HCT116 (cell line): ENCODE measurements at regions not wholly inside any gene's neighbourhood (a gene's known extent, or its start where the extent isn't known, plus 50 kb on each side); places are given as distances from the start of the nearest gene placed in this dataset.

ENCODE experiments used
- ATAC-seq: fragments of 200-7000 bp; cut with Tn5 transposase; 2 replicates; pipeline ENCODE4 v1.9.1; 2020; ENCODE audit warnings: mild to moderate bottlenecking, moderate library complexity
- BruUV-seq: library from RNA; stranded (reverse); fragments of 400-500 nt; replicated peaks from 2 replicates; lab custom pipeline; 2021; lab: Mats Ljungman, UMichigan
- CTCF ChIA-PET: fragments of 300-600 bp; sonication (Branson Sonifier 250); formaldehyde crosslinking; loops from one replicate; lab custom pipeline; 2021; ENCODE audit warnings: antibody characterized with exemption; lab: Charles Lee
- POLR2A ChIA-PET: fragments of 300-600, 350-600 bp; sonication (Branson Sonifier 250); formaldehyde crosslinking; loops from one replicate; lab custom pipeline; 2021; ENCODE audit warnings: antibody characterized with exemption; lab: Charles Lee
- RAD21 ChIA-PET, 2 experiments: fragments of 300-600 bp; sonication (Branson Sonifier 250); formaldehyde crosslinking; loops; one replicate each; lab custom pipeline; 2023; ENCODE audit warnings: low total read pairs in 2 of 2; ENCODE audit not compliant: uncharacterized antibody in 2 of 2, unreplicated experiment in 2 of 2, low non-redundant PET in 1 of 2; lab: Charles Lee
- DNase-seq: peaks from one replicate; pipeline ENCODE4 v3.0.0-alpha.2; 2010; ENCODE audit warnings: low read depth, low spot score
- H2AFZ ChIP-seq: fragments of 200-600 bp; shearing (Covaris generic), sonication (generic); 2 replicates; pipeline ENCODE4 v1.6.1; 2017; ENCODE audit warnings: low read depth, mixed run types, mixed read lengths, antibody characterized with exemption, low read length; ENCODE audit not compliant: poor library complexity, severe bottlenecking
- H3K27ac ChIP-seq: 2 replicates; pipeline ENCODE4 v1.5.1; 2012; ENCODE audit warnings: low read depth, low read length
- H3K27me3 ChIP-seq: fragments of 200-600 bp; sonication (generic); 2 replicates; pipeline ENCODE4 v1.6.1; 2016; ENCODE audit warnings: mixed run types, low read length, mixed read lengths; ENCODE audit not compliant: insufficient read depth
- H3K36me3 ChIP-seq, 2 experiments: fragments of 200-500 bp in 1 of 2; fragments of 200-600 bp in 1 of 2; sonication (Bioruptor generic) in 1 of 2; sonication (generic) in 1 of 2; 2 replicates each; pipeline versions ENCODE4 v1.5.1 to v1.6.1; 2014 to 2016; ENCODE audit warnings: low read length in 2 of 2, inconsistent platforms in 1 of 2, mixed read lengths in 1 of 2, mixed run types in 1 of 2; ENCODE audit not compliant: insufficient read depth in 2 of 2, control insufficient read depth in 1 of 2
- H3K4me1 ChIP-seq, 2 experiments: fragments of 200-600 bp in 1 of 2; sonication (generic) in 1 of 2; 2 replicates each; pipeline versions ENCODE4 v1.5.1 to v1.6.1; 2012 to 2017; ENCODE audit warnings: low read length in 2 of 2, inconsistent platforms in 1 of 2, mild to moderate bottlenecking in 1 of 2, mixed read lengths in 1 of 2, mixed run types in 1 of 2, moderate library complexity in 1 of 2; ENCODE audit not compliant: insufficient read depth in 2 of 2, control insufficient read depth in 1 of 2
- H3K4me2 ChIP-seq: fragments of 200-600 bp; sonication (generic); 2 replicates; pipeline ENCODE4 v1.6.1; 2017; ENCODE audit warnings: mixed run types, low read length, mixed read lengths
- H3K4me3 ChIP-seq, 2 experiments: fragments of 200-600 bp in 1 of 2; sonication (generic) in 1 of 2; replicated peaks in 1 of 2; 2 replicates each; pipeline ENCODE4 v1.5.1; 2011 to 2016; ENCODE audit warnings: low read length in 2 of 2, control low read depth in 1 of 2, low read depth in 1 of 2, mild to moderate bottlenecking in 1 of 2, mixed read lengths in 1 of 2, mixed run types in 1 of 2
- H3K79me2 ChIP-seq: fragments of 200-600 bp; sonication (generic); 2 replicates; pipeline ENCODE4 v1.6.1; 2017; ENCODE audit warnings: mild to moderate bottlenecking, mixed run types, low read length, moderate library complexity, mixed read lengths; ENCODE audit not compliant: insufficient read depth
- H3K9ac ChIP-seq: fragments of 200-600 bp; sonication (generic); 2 replicates; pipeline ENCODE4 v1.6.1; 2016; ENCODE audit warnings: low read length, mixed read lengths
- H3K9me2 ChIP-seq: fragments of 200-600 bp; sonication (generic), shearing (Covaris generic); 2 replicates; pipeline ENCODE4 v1.6.1; 2017; ENCODE audit warnings: mixed run types, mild to moderate bottlenecking, moderate library complexity; ENCODE audit not compliant: insufficient read depth
- H3K9me3 ChIP-seq, 2 experiments: fragments of 200-500 bp in 1 of 2; fragments of 200-600 bp in 1 of 2; sonication (Bioruptor generic) in 1 of 2; sonication (generic) in 1 of 2; 2 replicates each; pipeline ENCODE4 v1.6.1; 2014 to 2017; ENCODE audit warnings: low read length in 2 of 2, mixed read lengths in 2 of 2, inconsistent platforms in 1 of 2, low read depth in 1 of 2, mild to moderate bottlenecking in 1 of 2, mixed run types in 1 of 2, moderate library complexity in 1 of 2; ENCODE audit not compliant: control insufficient read depth in 1 of 2, insufficient read depth in 1 of 2
- H4K20me1 ChIP-seq: fragments of 200-600 bp; sonication (generic), shearing (Covaris generic); 2 replicates; pipeline ENCODE4 v1.6.1; 2017; ENCODE audit warnings: mixed run types, mild to moderate bottlenecking, moderate library complexity; ENCODE audit not compliant: insufficient read depth
- CTCF ChIP-seq, 3 experiments: fragments of 200-600 bp in 1 of 3; sonication (generic) in 1 of 3; IDR thresholded peaks in 2 of 3; conservative IDR thresholded peaks in 1 of 3; 2 replicates each; pipeline ENCODE4 v1.5.1; 2012 to 2017; ENCODE audit warnings: low read depth in 2 of 3, low read length in 2 of 3, antibody characterized with exemption in 1 of 3, borderline replicate concordance in 1 of 3, control low read depth in 1 of 3, mild to moderate bottlenecking in 1 of 3, mixed read lengths in 1 of 3, mixed run types in 1 of 3, moderate library complexity in 1 of 3; ENCODE audit not compliant: insufficient read depth in 1 of 3
- EGR1 ChIP-seq: IDR thresholded peaks from 2 replicates; pipeline ENCODE4 v1.6.1; 2012; ENCODE audit warnings: low read depth
- EZH2 ChIP-seq: fragments of 200-600 bp; sonication (generic); IDR thresholded peaks from 2 replicates; pipeline ENCODE4 v1.6.1; 2017; ENCODE audit warnings: antibody characterized with exemption, mixed run types
- JUND ChIP-seq: IDR thresholded peaks from 2 replicates; pipeline ENCODE4 v1.6.1; 2012
- POLR2AphosphoS5 ChIP-seq: IDR thresholded peaks from 2 replicates; pipeline ENCODE4 v1.6.1; 2011; ENCODE audit warnings: mild to moderate bottlenecking, low read depth, low read length, moderate library complexity
- RAD21 ChIP-seq: IDR thresholded peaks from 2 replicates; pipeline ENCODE4 v1.6.1; 2012; ENCODE audit warnings: low read depth, mild to moderate bottlenecking
- REST ChIP-seq: IDR thresholded peaks from 2 replicates; pipeline ENCODE4 v1.6.1; 2012; ENCODE audit warnings: low read depth
- SIN3A ChIP-seq: IDR thresholded peaks from 2 replicates; pipeline ENCODE4 v1.6.1; 2012; ENCODE audit warnings: low read depth
- TCF7L2 ChIP-seq: IDR thresholded peaks from 2 replicates; pipeline ENCODE4 v1.7.0; 2011; ENCODE audit warnings: borderline replicate concordance, inconsistent platforms; ENCODE audit not compliant: insufficient read depth, insufficient read length; ENCODE audit errors: extremely low read depth
- ZBTB33 ChIP-seq: IDR thresholded peaks from 2 replicates; pipeline ENCODE4 v1.6.1; 2011; ENCODE audit warnings: mild to moderate bottlenecking, low read length, moderate library complexity; ENCODE audit not compliant: insufficient replicate concordance; ENCODE audit errors: extremely low read depth
- intact Hi-C: fragments of 100-400 bp; cut with micrococcal nuclease; formaldehyde crosslinking; loops from 2 replicates; pipeline ENCODE4 v1.10.0; 2022

GRCh38 chr17:69908626-69909368 lies 166.2 kb upstream of the KCNJ16 start:
- no TSS peak for BruUV-seq
- Histone ChIP-seq H3K9me2 (no peaks in the 10 kb centered on the region), H3K79me2 (no peaks in the 10 kb centered on the region), H3K27ac (no peak overlapping the region), H3K36me3 (no peaks in the 10 kb centered on the region), H3K9me3 (peaks cover 7 to 9% of the 10 kb centered on the region in 2 experiments; a peak in 2 of 4 replicates), H3K9ac (no peak overlapping the region), H2AFZ (no peak overlapping the region), H3K27me3 (no peaks in the 10 kb centered on the region), H3K4me2 (no peak overlapping the region), H4K20me1 (no peaks in the 10 kb centered on the region), H3K4me1 (no peaks in the 10 kb centered on the region), H3K4me3 (no peak overlapping the region)
- ChIA-PET CTCF (no interaction called here), POLR2A (no interaction called here), RAD21 (no interaction called here)
- no peak for DNase-seq
- TF ChIP-seq POLR2AphosphoS5 (no peak), EGR1 (no peak), TCF7L2 (no peak), JUND (no peak), ZBTB33 (no peak), RAD21 (no peak), EZH2 (no peak), REST (no peak), SIN3A (no peak), CTCF (IDR thresholded peaks at IDR 0.05 in 2 of 3, conservative IDR thresholded peaks at IDR 0.05 in 1 of 3; ENCODE audit: borderline replicate concordance in 1 of 3, insufficient read depth in 1 of 3, low read depth in 2 of 3, low read length in 2 of 3) (no peak)
- TF ChIP-seq, all 23 proteins: peak for 0
- intact Hi-C loops = no loop called here
- ATAC-seq = no peak
